Cardiac fibroblast (primary cell): ENCODE measurements at regions not wholly inside any gene's neighbourhood (a gene's known extent, or its start where the extent isn't known, plus 50 kb on each side); places are given as distances from the start of the nearest gene placed in this dataset.

Experiments used
- DNase-seq, 2 donors: peaks; one replicate each; pipeline versions ENCODE4 v3.0.0 to v3.0.0-alpha.2; 2010; ENCODE audit warnings: low read depth in 2 of 2
- H3K4me3 ChIP-seq, 2 donors: replicated peaks in 1 of 2; 1 replicate in 1 of 2; 2 replicates in 1 of 2; pipeline ENCODE4 v1.5.1; 2011; ENCODE audit warnings: low read depth in 2 of 2, low read length in 2 of 2, mild to moderate bottlenecking in 2 of 2, moderate library complexity in 1 of 2
- TF ChIP-seq, protein P1 (sequence below): IDR thresholded peaks from one replicate; pipeline ENCODE4 v1.5.1; 2011; ENCODE audit warnings: low read depth, mild to moderate bottlenecking, low read length, inconsistent platforms

DNA sequence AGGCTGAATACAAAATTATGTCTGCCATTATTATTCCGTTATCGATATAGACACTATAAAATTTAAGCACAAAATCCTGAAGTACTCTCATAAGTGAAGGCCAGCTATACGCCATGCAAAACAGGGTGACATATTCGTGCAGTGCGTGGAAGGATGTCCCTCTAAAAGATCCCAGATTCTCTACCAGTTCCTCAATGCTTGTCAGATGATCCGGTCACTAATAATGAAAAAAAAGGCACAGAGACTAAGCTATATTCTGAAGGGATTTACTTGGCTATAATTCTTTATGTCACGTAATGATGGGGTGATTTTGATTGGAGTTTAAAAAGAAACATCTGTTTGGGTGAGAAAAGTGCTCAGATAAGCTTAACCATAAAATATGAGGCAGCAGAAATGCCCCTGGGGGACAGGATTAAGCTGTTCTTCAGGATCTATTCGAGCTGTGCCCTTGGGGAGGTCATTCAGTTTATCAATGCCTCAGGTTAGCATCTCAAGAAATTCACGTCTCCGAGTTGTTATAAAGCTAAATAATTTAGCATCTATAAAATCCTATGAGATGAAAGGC is 229.7 kb upstream of the PITRM1 start:
- no peak for DNase-seq
- TF ChIP-seq, protein P1, sequence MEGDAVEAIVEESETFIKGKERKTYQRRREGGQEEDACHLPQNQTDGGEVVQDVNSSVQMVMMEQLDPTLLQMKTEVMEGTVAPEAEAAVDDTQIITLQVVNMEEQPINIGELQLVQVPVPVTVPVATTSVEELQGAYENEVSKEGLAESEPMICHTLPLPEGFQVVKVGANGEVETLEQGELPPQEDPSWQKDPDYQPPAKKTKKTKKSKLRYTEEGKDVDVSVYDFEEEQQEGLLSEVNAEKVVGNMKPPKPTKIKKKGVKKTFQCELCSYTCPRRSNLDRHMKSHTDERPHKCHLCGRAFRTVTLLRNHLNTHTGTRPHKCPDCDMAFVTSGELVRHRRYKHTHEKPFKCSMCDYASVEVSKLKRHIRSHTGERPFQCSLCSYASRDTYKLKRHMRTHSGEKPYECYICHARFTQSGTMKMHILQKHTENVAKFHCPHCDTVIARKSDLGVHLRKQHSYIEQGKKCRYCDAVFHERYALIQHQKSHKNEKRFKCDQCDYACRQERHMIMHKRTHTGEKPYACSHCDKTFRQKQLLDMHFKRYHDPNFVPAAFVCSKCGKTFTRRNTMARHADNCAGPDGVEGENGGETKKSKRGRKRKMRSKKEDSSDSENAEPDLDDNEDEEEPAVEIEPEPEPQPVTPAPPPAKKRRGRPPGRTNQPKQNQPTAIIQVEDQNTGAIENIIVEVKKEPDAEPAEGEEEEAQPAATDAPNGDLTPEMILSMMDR, result no peak
- no peak overlapping the region for H3K4me3 ChIP-seq

DNA sequence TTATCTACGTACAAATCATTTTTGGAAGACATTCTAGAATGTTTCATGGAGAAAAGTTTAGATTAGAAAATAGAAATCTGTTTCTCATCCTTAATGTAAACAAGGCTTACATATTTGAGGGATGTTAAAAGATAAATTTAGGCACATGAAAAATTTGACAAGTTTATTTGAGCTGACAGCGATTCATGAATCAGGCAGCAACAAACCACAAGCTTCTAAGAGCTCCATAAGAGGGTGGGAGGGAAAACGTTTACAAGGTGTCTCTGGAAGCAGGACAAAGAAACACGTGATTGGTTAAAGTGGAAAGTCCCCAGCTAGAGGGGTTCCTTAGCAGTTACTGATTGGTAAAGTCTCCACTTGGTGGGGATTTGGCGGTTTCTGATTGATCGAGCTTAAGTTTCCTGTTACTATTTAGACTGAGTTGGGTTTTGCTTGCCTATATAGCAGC is 228.9 kb upstream of the PITRM1 start:
- TF ChIP-seq, protein P1, result no peak
- no peak overlapping the region for H3K4me3 ChIP-seq
- DNase-seq, result peak; percentile 40 to 42

DNA sequence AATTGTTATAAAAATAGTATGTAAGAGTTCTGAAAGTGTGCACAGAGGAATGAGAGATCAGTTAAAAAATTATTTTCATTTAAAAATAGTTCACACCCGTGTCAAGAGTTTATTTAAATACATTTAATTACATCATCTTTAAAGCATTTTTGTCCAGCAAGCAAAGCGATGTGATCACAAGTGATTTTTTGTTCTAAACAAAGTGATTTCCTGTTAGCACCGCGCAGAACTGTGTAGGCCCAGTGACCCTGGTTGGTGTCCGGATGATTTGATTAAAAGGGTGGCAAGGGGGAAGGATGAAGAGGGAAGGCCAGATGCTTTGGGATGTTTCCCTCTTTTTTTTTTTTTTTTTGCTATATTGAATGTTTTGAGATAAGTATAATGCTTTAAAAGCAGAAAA is 227.8 kb upstream of the PITRM1 start:
- no peak overlapping the region for H3K4me3 ChIP-seq
- DNase-seq, result peak; percentile 19 to 27
- TF ChIP-seq, protein P1, result no peak

DNA sequence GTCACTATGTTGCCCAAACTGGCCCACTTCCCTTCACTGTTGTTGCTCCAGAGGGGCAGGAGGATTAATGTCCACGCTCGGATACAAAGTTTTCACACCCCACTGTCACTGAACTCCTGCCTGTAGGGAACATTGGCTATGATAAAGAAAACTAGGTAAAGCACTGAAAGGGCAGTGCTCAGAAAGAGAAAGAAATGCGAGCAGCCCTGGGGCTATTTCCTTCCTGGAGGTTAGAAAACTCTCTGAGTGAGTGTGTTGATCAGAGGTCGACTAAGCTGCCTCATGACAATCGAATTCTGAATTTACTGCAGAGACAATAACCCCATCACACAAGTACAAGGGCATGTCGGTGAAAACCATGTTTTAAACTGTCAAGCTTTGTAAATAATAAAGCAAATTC is 227.2 kb upstream of the PITRM1 start:
- H3K4me3 ChIP-seq, result no peak overlapping the region
- TF ChIP-seq, protein P1, result no peak
- DNase-seq, result no peak

DNA sequence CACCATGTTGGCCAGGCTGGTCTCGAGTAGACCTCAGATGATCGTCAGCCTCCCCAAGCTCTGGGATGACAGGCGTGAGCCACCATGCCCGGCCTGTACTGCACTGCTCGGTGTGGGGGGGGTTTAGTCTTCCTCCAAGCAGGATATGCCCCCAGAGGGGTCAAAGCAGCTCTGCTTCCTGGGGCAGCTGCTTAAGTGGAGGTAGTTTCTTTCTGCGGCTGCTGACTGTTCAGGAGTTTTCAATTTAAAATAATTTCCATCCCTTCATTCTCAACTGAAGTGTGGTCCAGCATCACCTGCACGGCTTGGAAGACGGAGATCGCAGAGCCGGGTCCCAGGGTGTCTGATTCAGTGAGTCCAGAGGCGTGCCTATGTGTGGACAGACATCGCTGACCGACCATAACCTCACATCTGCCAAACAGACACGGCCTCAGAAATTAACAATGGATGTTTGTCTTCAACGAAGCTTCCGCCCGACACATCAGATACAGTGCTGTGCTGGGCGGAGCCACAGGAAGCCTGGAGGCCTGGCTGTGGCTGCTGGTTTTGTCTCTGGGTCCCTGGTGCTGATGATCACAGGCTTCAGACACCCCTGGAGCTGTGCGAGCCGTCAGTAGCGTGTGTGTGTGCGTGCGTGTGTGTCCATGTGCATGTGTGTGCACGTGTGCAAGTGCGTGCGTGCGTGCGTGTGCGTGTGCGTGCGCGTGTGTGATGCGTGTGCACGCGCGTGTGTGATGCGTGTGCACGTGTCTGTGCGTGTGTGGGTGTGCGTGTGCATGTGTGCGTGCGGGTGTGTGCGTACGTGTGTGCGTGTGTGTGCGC is 226.5 kb upstream of the PITRM1 start:
- no peak overlapping the region for H3K4me3 ChIP-seq
- DNase-seq, result peak; percentile 18 to 30
- TF ChIP-seq, protein P1, result no peak

DNA sequence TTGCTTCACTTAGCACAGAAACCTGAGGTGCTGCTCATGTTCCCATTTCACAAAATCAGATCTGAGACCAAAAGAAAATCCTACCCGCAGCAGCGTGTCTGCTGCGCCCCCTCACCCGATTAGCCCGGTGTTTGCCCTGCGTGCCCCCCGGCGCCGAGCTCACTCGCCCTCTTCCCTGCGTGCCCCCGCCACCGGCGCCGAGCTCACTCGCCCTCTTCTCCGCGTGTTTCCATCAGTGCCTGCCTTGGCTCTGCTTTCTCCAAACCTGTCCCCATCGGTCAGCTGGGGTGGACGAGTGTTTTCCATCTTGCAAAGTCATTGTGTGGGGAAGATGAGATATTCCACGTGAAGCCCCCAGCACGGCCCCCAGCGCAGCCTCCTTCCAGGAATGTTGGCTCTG is 225.3 kb upstream of the PITRM1 start:
- TF ChIP-seq, protein P1, result no peak
- DNase-seq, result no peak
- H3K4me3 ChIP-seq, result no peak overlapping the region

DNA sequence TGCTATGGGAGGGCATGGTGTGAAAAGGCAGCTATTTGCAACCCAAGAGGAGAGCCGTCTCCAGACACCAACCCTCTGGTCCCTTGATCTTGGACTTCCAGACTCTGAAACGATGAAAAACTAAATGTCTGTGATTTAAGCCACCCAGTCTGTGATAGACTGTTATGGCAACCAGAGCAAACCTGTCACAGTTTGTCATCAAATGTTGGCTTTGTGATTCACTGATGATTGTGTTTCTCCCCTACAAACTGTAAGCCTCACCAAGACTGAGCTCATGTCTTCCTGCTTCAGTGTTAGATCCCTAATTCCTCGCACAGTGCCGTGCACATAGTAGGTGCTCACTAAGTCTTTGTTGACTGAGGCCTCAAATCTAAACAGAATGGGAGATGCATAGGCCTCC is 224.6 kb upstream of the PITRM1 start:
- no peak overlapping the region for H3K4me3 ChIP-seq
- TF ChIP-seq, protein P1, result no peak
- peak in 1 of 2 donors; percentile 37 for DNase-seq
